ENCODE measurements at regions not wholly inside any gene's neighbourhood (a gene's known extent, or its start where the extent isn't known, plus 50 kb on each side); places are given as distances from the start of the nearest gene placed in this dataset.

DNA sequence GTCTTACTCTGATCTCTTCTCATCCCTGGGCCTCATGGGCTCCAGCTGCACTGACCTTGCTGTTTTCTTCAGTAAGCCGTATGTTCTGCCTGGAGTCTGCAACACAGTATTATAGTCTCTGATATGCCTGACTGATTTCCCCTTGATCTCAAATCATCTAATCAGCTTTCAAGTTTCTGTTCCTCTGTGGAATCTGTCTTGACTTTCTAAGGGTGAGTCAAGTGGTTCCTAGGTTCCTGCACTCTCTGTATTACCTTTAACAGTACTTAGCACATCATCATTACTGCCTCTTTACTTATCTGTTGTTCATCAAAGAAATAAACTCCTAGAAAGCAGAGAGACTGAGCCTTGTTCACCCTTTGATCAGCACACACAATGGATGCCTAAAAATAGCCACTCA is 350.7 kb downstream of the LMO7 start:
- TF ChIP-seq EZH2phosphoT487 (IDR thresholded peaks at IDR 0.05; ENCODE audit: insufficient read depth, low read depth) = no peak
- TF ChIP-seq EZH2 (IDR thresholded peaks at IDR 0.05; ENCODE audit: insufficient read depth, poor library complexity, severe bottlenecking) = no peak
